Peyer's patch (tissue), 4 donors: ENCODE measurements at regions not wholly inside any gene's neighbourhood (a gene's known extent, or its start where the extent isn't known, plus 50 kb on each side); places are given as distances from the start of the nearest gene placed in this dataset.

Experiments
- CTCF ChIP-seq, 6 experiments: fragments of 450-650 bp in 4 of 6; fragments of 200-600 bp in 2 of 6; sonication (generic) in 1 of 6; IDR thresholded peaks; one replicate each; pipeline ENCODE4 v1.5.1; 2017 to 2019; ENCODE audit warnings: antibody characterized with exemption in 6 of 6, mild to moderate bottlenecking in 3 of 6, moderate library complexity in 1 of 6
- POLR2A ChIP-seq, 2 donors: fragments of 450-650 bp; IDR thresholded peaks; one replicate each; pipeline ENCODE4 v1.5.1; 2017; ENCODE audit warnings: antibody characterized with exemption in 2 of 2, mild to moderate bottlenecking in 2 of 2, moderate library complexity in 2 of 2

- TF ChIP-seq CTCF (IDR thresholded peaks at IDR 0.05) (no peak), POLR2A (IDR thresholded peaks at IDR 0.05) (no peak)
Measured at GRCh38 chr7:12826079-12826478, 138.6 kb downstream of the ARL4A start.
